CD4-positive, alpha-beta T cell (primary cell): ENCODE measurements at regions not wholly inside any gene's neighbourhood (a gene's known extent, or its start where the extent isn't known, plus 50 kb on each side); places are given as distances from the start of the nearest gene placed in this dataset.

Experiments
- ATAC-seq: fragments of 200-7000 bp; cut with Tn5 transposase; one replicate; pipeline ENCODE4 v1.10.0; 2022; ENCODE audit warnings: mild to moderate bottlenecking; ENCODE audit not compliant: poor library complexity
- CTCF ChIA-PET: fragments of 350-600 bp; sonication (Branson Sonifier 250); formaldehyde crosslinking; loops from one replicate; lab custom pipeline; 2021; ENCODE audit warnings: antibody characterized with exemption, inconsistent platforms; lab: Charles Lee
- POLR2A ChIA-PET: fragments of 350-600 bp; sonication (Branson Sonifier 250); formaldehyde crosslinking; loops from one replicate; lab custom pipeline; 2021; ENCODE audit warnings: antibody characterized with exemption, inconsistent platforms; lab: Charles Lee
- DNase-seq, 14 experiments: peaks; one replicate each; pipeline ENCODE4 v3.0.0-alpha.2; 2013 to 2020; ENCODE audit warnings: mixed read lengths in 2 of 14
- H3K27ac ChIP-seq, 2 donors: one replicate each; pipeline versions ENCODE4 v1.5.1 to v1.7.0; 2013; ENCODE audit warnings: low read length in 2 of 2, low read depth in 1 of 2, mild to moderate bottlenecking in 1 of 2
- H3K27me3 ChIP-seq, 2 experiments: 1 replicate in 1 of 2; 2 replicates in 1 of 2; pipeline versions ENCODE4 v1.6.1 to v1.7.0; 2013; ENCODE audit warnings: low read length in 2 of 2, control low read depth in 1 of 2, mild to moderate bottlenecking in 1 of 2, moderate library complexity in 1 of 2; ENCODE audit not compliant: insufficient read depth in 2 of 2, control insufficient read depth in 1 of 2
- H3K36me3 ChIP-seq: one replicate; pipeline ENCODE4 v1.6.1; 2013; ENCODE audit warnings: low read length, control low read depth; ENCODE audit not compliant: insufficient read depth
- H3K4me1 ChIP-seq: one replicate; pipeline ENCODE4 v1.6.1; 2013; ENCODE audit warnings: low read length, control low read depth; ENCODE audit not compliant: insufficient read depth
- H3K4me3 ChIP-seq: one replicate; pipeline ENCODE4 v1.5.1; 2013; ENCODE audit warnings: mild to moderate bottlenecking, low read length, moderate library complexity
- H3K9me3 ChIP-seq, 2 experiments: 1 replicate in 1 of 2; 2 replicates in 1 of 2; pipeline versions ENCODE4 v1.6.1 to v1.7.0; 2013; ENCODE audit warnings: low read length in 2 of 2, mild to moderate bottlenecking in 2 of 2, control low read depth in 1 of 2, moderate library complexity in 1 of 2; ENCODE audit not compliant: control insufficient read depth in 1 of 2, insufficient read depth in 1 of 2
- H3K27ac Mint-ChIP-seq: one replicate; pipeline ENCODE4 v1.8.0; 2020; ENCODE audit warnings: mixed read lengths
- H3K27me3 Mint-ChIP-seq: one replicate; pipeline ENCODE4 v1.8.0; 2021; ENCODE audit warnings: mixed read lengths
- H3K36me3 Mint-ChIP-seq: one replicate; pipeline ENCODE4 v1.8.0; 2021; ENCODE audit warnings: low read depth, mixed read lengths
- H3K4me1 Mint-ChIP-seq: one replicate; pipeline ENCODE4 v1.8.0; 2021; ENCODE audit warnings: low read depth, mixed read lengths
- H3K4me3 Mint-ChIP-seq: one replicate; pipeline ENCODE4 v1.8.0; 2020; ENCODE audit warnings: mild to moderate bottlenecking, mixed read lengths
- H3K9me3 Mint-ChIP-seq: one replicate; pipeline ENCODE4 v1.8.0; 2020; ENCODE audit warnings: mixed read lengths
- CTCF ChIP-seq: fragments of 200-600 bp; IDR thresholded peaks from one replicate; pipeline ENCODE4 v1.8.0; 2022; ENCODE audit warnings: antibody characterized with exemption, mild to moderate bottlenecking
- intact Hi-C, 2 experiments: fragments of 100-400 bp; cut with DNase I in 1 of 2; cut with micrococcal nuclease in 1 of 2; formaldehyde crosslinking; loops; one replicate each; pipeline versions ENCODE4 v1.15.1 to v1.9.0; 2023 to 2025; cut with DNase I, micrococcal nuclease

- Mint-ChIP-seq H3K4me1 (no peaks in the 10 kb centered on the region), H3K4me3 (no peak overlapping the region), H3K27ac (no peak overlapping the region), H3K36me3 (no peaks in the 10 kb centered on the region), H3K9me3 (no peaks in the 10 kb centered on the region), H3K27me3 (no peaks in the 10 kb centered on the region)
- Histone ChIP-seq H3K4me3 (no peak overlapping the region), H3K36me3 (no peaks in the 10 kb centered on the region), H3K27ac (no peak overlapping the region), H3K4me1 (no peaks in the 10 kb centered on the region), H3K27me3 (peaks cover 0 to 3% of the 10 kb centered on the region in 2 experiments), H3K9me3 (no peaks in the 10 kb centered on the region)
- DNase-seq (no peak), ATAC-seq (no peak)
- TF ChIP-seq CTCF: no peak
- POLR2A ChIA-PET: no interaction called here
- CTCF ChIA-PET: no interaction called here
- intact Hi-C loops: no loop called here
These were observed 372.4 kb upstream of the DMAC1 start for GRCh38 chr9:8172000-8172399.

- H3K9me3 Mint-ChIP-seq: no peaks in the 10 kb centered on the region
- Histone ChIP-seq H3K4me1 (no peaks in the 10 kb centered on the region), H3K27me3 (no peaks in the 10 kb centered on the region), H3K9me3 (no peaks in the 10 kb centered on the region), H3K36me3 (no peaks in the 10 kb centered on the region), H3K4me3 (no peak overlapping the region), H3K27ac (no peak overlapping the region)
- no peaks in the 10 kb centered on the region for H3K27me3 Mint-ChIP-seq
- intact Hi-C loops: no loop called here
- no peak overlapping the region for H3K4me3 Mint-ChIP-seq
- ATAC-seq (no peak), DNase-seq (no peak)
- ChIA-PET CTCF (interaction anchor here (0.7 kb wide), 1 partner anchor 1002 kb away, joined by 5 read pairs; no protein-coding TSS in a partner anchor), POLR2A (no interaction called here)
- no peaks in the 10 kb centered on the region for H3K36me3 Mint-ChIP-seq
- H3K27ac Mint-ChIP-seq: no peak overlapping the region
- no peaks in the 10 kb centered on the region for H3K4me1 Mint-ChIP-seq
- no peak for TF ChIP-seq CTCF
These were observed 369.4 kb upstream of the DMAC1 start for GRCh38 chr9:8168916-8169438.

DNA sequence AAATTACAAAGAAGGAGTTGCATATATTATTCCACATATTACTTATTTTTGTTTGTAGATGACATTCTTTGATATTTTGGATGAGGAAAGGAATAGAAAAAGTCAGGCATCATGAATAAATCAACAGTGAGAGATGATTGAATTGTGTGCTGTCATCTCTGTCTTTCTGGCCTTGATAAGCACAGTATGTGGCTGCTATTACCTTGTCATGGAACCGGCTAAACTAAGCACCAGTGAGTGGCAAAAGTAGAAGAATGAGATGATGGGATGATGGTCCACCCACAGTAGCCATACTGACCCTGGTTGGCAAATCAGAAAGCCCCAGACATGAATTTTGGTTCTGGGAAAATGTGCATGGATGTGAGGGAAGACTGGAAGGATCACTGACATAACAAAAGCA is 361.2 kb upstream of the DMAC1 start:
- CTCF ChIA-PET: no interaction called here
- Histone ChIP-seq H3K4me3 (no peak overlapping the region), H3K27ac (no peak overlapping the region), H3K36me3 (no peaks in the 10 kb centered on the region), H3K27me3 (no peaks in the 10 kb centered on the region), H3K9me3 (no peaks in the 10 kb centered on the region), H3K4me1 (no peaks in the 10 kb centered on the region)
- no peak overlapping the region for H3K4me3 Mint-ChIP-seq
- POLR2A ChIA-PET: no interaction called here
- H3K27me3 Mint-ChIP-seq: no peaks in the 10 kb centered on the region
- TF ChIP-seq CTCF: no peak
- intact Hi-C loops: no loop called here
- no peaks in the 10 kb centered on the region for H3K36me3 Mint-ChIP-seq
- DNase-seq (no peak), ATAC-seq (no peak)
- no peaks in the 10 kb centered on the region for H3K9me3 Mint-ChIP-seq
- no peak overlapping the region for H3K27ac Mint-ChIP-seq
- no peaks in the 10 kb centered on the region for H3K4me1 Mint-ChIP-seq
